MM.1S (cell line): ENCODE measurements at regions not wholly inside any gene's neighbourhood (a gene's known extent, or its start where the extent isn't known, plus 50 kb on each side); places are given as distances from the start of the nearest gene placed in this dataset.

Experiments
- DNase-seq: peaks from one replicate; pipeline ENCODE4 v3.0.0-alpha.2; 2015
- H2AFZ ChIP-seq: fragments of 300-600 bp; sonication (generic); 2 replicates; pipeline ENCODE4 v1.6.0; 2016; ENCODE audit warnings: antibody characterized with exemption, low read length
- H3F3A ChIP-seq: fragments of 300-600 bp; sonication (generic); 2 replicates; pipeline ENCODE4 v1.6.1; 2016; ENCODE audit warnings: mild to moderate bottlenecking, antibody characterized with exemption, low read length, moderate library complexity, mixed read lengths; ENCODE audit not compliant: insufficient read depth
- H3K27ac ChIP-seq: fragments of 300-600 bp; sonication (generic); 2 replicates; pipeline ENCODE4 v1.5.1; 2016; ENCODE audit warnings: mild to moderate bottlenecking, low read length
- H3K27me3 ChIP-seq: fragments of 300-600 bp; sonication (generic); replicated peaks from 2 replicates; pipeline ENCODE4 v1.6.0; 2016; ENCODE audit warnings: low read length; ENCODE audit not compliant: insufficient read depth
- H3K36me3 ChIP-seq: fragments of 300-600 bp; sonication (generic); replicated peaks from 2 replicates; pipeline ENCODE4 v1.6.1; 2016; ENCODE audit warnings: mild to moderate bottlenecking, low read length, mixed read lengths; ENCODE audit not compliant: insufficient read depth
- H3K4me1 ChIP-seq: fragments of 300-600 bp; sonication (generic); 2 replicates; pipeline ENCODE4 v1.6.1; 2016; ENCODE audit warnings: low read length, mixed read lengths
- H3K4me2 ChIP-seq: fragments of 300-600 bp; sonication (generic); 2 replicates; pipeline ENCODE4 v1.6.0; 2016; ENCODE audit warnings: low read depth, low read length
- H3K4me3 ChIP-seq: fragments of 300-600 bp; sonication (generic); 2 replicates; pipeline ENCODE4 v1.5.1; 2016; ENCODE audit warnings: low read length, mixed read lengths
- H3K79me2 ChIP-seq: fragments of 300-600 bp; sonication (generic); 2 replicates; pipeline ENCODE4 v1.6.1; 2016; ENCODE audit warnings: mixed run types, low read length, mixed read lengths
- H3K9ac ChIP-seq: fragments of 300-600 bp; sonication (generic); 2 replicates; pipeline ENCODE4 v1.6.1; 2016; ENCODE audit warnings: low read length, mixed read lengths
- H3K9me2 ChIP-seq: fragments of 300-600 bp; sonication (generic); replicated peaks from 2 replicates; pipeline ENCODE4 v1.6.1; 2016; ENCODE audit warnings: mild to moderate bottlenecking, low read length, mixed read lengths; ENCODE audit not compliant: insufficient read depth
- H3K9me3 ChIP-seq: fragments of 300-600 bp; sonication (generic); replicated peaks from 2 replicates; pipeline ENCODE4 v1.6.1; 2016; ENCODE audit warnings: mild to moderate bottlenecking, low read length, mixed read lengths; ENCODE audit not compliant: insufficient read depth
- H4K20me1 ChIP-seq: fragments of 300-600 bp; sonication (generic); 2 replicates; pipeline ENCODE4 v1.6.1; 2016; ENCODE audit warnings: mild to moderate bottlenecking, low read length, moderate library complexity, mixed read lengths; ENCODE audit not compliant: insufficient read depth
- EZH2 ChIP-seq: fragments of 300-600 bp; sonication (generic); optimal IDR thresholded peaks from 2 replicates; pipeline ENCODE3; 2017; ENCODE audit warnings: low read depth, mild to moderate bottlenecking, antibody characterized with exemption, low read length, mixed read lengths
- EZH2phosphoT487 ChIP-seq: fragments of 300-600 bp; sonication (generic); IDR thresholded peaks from 2 replicates; pipeline ENCODE4 v1.6.1; 2018; ENCODE audit warnings: antibody characterized with exemption, low read length
- TF ChIP-seq, protein P1 (sequence below): fragments of 300-600 bp; sonication (generic); IDR thresholded peaks from 2 replicates; pipeline ENCODE4 v1.5.1; 2016; ENCODE audit warnings: antibody characterized with exemption, low read length, mixed read lengths

DNA sequence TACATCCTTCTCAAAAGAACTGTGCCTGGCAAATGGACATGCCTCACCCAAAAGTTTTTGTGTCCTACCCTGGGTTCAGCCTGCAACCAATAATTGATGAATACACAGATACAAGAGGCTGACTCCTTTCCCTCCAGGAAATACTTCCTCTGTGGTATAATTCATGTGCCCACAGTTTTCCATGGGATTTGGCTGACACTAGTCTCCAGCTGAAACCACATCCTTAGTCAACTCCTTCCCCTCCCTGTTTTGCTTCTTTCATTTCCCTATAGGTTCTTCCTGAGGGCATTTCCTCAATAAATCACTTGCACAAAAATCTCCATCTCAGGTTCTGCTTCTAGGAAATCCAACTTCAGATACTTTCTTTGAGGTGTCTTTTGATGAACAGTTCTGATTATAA is 436.6 kb upstream of the C1orf87 start:
- H3K9me3 ChIP-seq = no peaks in the 10 kb centered on the region
- H3K9ac ChIP-seq = no peak overlapping the region
- no peaks in the 10 kb centered on the region for H3K9me2 ChIP-seq

DNA sequence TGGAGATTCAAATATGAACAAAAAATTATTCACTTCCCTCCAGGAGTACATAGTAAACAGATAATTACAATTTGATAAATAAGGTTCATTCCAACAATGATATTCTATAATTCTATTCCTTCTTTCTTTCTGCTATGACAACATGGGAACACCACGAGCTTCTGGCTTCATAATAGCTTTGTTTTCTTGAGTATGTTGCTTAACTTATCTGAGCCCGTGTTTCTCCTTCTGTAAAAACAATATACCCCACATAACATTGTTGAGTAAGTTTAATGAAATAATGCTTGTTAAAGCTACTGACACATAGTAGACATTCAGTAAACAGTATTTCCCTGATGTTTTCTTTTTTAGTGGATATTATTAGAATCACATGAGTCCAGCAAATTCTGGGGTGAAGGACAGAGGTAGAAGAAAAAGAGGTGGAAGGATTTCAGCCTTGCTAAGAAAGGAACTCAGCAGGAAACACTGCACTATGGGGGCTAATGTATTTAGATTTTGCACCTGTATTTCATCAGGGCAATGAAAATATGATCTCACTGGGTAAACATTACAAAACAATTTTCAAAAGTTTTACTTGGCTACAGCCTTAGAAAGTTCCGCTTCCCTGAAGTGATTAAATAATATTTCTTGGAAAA is 430.8 kb upstream of the C1orf87 start:
- no peak overlapping the region for H3K9ac ChIP-seq
- H3K9me3 ChIP-seq = no peaks in the 10 kb centered on the region
- H3K27ac ChIP-seq = no peak overlapping the region
- TF ChIP-seq, protein P1, sequence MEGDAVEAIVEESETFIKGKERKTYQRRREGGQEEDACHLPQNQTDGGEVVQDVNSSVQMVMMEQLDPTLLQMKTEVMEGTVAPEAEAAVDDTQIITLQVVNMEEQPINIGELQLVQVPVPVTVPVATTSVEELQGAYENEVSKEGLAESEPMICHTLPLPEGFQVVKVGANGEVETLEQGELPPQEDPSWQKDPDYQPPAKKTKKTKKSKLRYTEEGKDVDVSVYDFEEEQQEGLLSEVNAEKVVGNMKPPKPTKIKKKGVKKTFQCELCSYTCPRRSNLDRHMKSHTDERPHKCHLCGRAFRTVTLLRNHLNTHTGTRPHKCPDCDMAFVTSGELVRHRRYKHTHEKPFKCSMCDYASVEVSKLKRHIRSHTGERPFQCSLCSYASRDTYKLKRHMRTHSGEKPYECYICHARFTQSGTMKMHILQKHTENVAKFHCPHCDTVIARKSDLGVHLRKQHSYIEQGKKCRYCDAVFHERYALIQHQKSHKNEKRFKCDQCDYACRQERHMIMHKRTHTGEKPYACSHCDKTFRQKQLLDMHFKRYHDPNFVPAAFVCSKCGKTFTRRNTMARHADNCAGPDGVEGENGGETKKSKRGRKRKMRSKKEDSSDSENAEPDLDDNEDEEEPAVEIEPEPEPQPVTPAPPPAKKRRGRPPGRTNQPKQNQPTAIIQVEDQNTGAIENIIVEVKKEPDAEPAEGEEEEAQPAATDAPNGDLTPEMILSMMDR = no peak
- TF ChIP-seq EZH2 (no peak), EZH2phosphoT487 (no peak)
- no peaks in the 10 kb centered on the region for H3K36me3 ChIP-seq
- H3K4me3 ChIP-seq = no peak overlapping the region
- no peaks in the 10 kb centered on the region for H3K79me2 ChIP-seq
- DNase-seq = no peak
- H3K9me2 ChIP-seq = no peaks in the 10 kb centered on the region
- no peaks in the 10 kb centered on the region for H3K27me3 ChIP-seq
- H3F3A ChIP-seq = no peaks in the 10 kb centered on the region
- H3K4me1 ChIP-seq = no peaks in the 10 kb centered on the region
- no peak overlapping the region for H2AFZ ChIP-seq
- no peaks in the 10 kb centered on the region for H4K20me1 ChIP-seq
- H3K4me2 ChIP-seq = no peak overlapping the region

More for the DNA sequence above, 436.6 kb upstream of the C1orf87 start:
- no peak overlapping the region for H3K4me3 ChIP-seq
- no peaks in the 10 kb centered on the region for H3K4me1 ChIP-seq
- H2AFZ ChIP-seq = no peak overlapping the region
- no peaks in the 10 kb centered on the region for H3K27me3 ChIP-seq
- no peaks in the 10 kb centered on the region for H3K36me3 ChIP-seq
- H3K27ac ChIP-seq = no peak overlapping the region
- TF ChIP-seq EZH2phosphoT487 = no peak
- TF ChIP-seq, protein P1 = no peak
- TF ChIP-seq EZH2 = no peak
- H3F3A ChIP-seq = no peaks in the 10 kb centered on the region
- no peaks in the 10 kb centered on the region for H4K20me1 ChIP-seq
- H3K79me2 ChIP-seq = no peaks in the 10 kb centered on the region
- no peak for DNase-seq
- no peak overlapping the region for H3K4me2 ChIP-seq

DNA sequence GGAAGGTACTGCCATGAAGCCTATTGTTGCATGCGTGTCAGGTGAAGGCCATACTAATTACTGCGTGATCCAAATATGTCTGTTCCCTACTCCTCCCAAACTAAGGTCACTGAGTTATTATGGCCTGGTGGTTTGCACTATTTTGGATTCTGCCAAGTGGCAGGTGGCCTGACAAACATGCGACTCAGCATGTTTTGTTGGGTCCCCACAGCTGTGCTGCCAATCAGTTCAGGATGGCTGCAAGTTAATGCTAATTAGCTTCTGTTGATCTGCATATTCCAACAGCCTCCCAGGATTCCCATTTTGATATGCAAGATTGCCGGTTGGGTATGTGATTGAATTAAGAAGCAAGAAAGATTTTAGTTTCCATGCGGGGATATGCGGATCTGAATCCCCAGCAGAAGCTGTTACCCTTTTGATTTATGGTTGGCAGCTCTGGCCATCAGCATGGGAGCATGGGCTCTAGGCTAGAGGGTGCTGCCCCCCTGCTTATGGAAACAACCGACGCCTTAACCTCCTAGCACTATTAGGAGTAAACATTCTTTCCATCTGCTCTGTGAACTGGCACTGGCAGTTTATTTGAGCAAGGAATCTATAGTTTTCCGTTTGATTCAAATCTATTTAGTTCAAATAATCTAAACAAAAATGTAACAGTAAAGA is 429.8 kb upstream of the C1orf87 start:
- no peak overlapping the region for H2AFZ ChIP-seq
- H3K4me1 ChIP-seq = no peaks in the 10 kb centered on the region
- TF ChIP-seq EZH2 = no peak
- no peak for TF ChIP-seq EZH2phosphoT487
- TF ChIP-seq, protein P1 = no peak
- H3K9me3 ChIP-seq = no peaks in the 10 kb centered on the region
- no peaks in the 10 kb centered on the region for H3K9me2 ChIP-seq
- no peak overlapping the region for H3K9ac ChIP-seq
- H3K27ac ChIP-seq = no peak overlapping the region
- no peaks in the 10 kb centered on the region for H3K36me3 ChIP-seq
- DNase-seq = no peak
- no peaks in the 10 kb centered on the region for H3K27me3 ChIP-seq
- no peak overlapping the region for H3K4me3 ChIP-seq
- no peaks in the 10 kb centered on the region for H3F3A ChIP-seq
- no peaks in the 10 kb centered on the region for H4K20me1 ChIP-seq
- no peaks in the 10 kb centered on the region for H3K79me2 ChIP-seq
- H3K4me2 ChIP-seq = no peak overlapping the region
